GM18858 (cell line): ENCODE measurements at regions not wholly inside any gene's neighbourhood (a gene's known extent, or its start where the extent isn't known, plus 50 kb on each side); places are given as distances from the start of the nearest gene placed in this dataset.

Source experiments
- ATAC-seq: cut with Tn5 transposase; IDR thresholded peaks from one replicate; pipeline ENCODE4 v1.9.1; 2021; ENCODE audit not compliant: unreplicated experiment

GRCh38 chr10:78857193-78857592 lies 211.6 kb upstream of the ZMIZ1 start:
- ATAC-seq: no peak

GRCh38 chr10:78859266-78859665 lies 209.5 kb upstream of the ZMIZ1 start:
- ATAC-seq: no peak

- ATAC-seq: no peak
Observed at GRCh38 chr10:78859769-78860168, 209.0 kb upstream of the ZMIZ1 start.

DNA sequence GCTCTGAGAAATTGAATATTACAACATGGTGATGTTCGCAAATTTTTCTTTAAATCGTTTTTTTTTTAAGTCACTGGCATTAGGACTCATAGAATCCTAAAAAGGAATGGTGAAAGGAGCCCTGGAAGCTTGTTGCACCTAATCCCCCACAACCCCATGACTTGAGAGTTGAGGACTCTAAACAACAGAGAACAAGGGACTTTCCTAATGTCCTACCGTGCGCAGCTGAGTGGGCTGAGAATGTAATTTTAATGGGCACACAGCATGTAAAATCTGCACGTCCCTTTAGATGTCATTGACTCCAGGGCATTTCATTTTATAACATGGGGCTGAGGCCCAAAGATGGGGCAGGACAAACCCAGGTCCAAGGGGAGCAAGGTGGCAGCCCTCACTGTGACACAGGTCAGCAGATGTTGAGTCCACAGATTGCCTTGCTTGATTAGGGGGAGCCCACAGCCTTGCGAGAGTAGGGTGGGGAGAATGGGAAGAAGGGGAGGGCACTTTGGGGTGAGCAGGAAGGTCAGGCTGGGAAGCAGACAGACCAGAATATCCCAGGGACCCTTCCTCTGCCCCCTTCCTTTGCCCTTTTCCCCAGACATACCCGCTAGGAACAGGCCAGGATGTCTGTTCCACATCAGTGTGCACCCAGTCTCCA lies 208.4 kb upstream of the ZMIZ1 start:
- no peak for ATAC-seq

GRCh38 chr10:78861529-78862327 lies 207.0 kb upstream of the ZMIZ1 start:
- ATAC-seq: no peak

DNA sequence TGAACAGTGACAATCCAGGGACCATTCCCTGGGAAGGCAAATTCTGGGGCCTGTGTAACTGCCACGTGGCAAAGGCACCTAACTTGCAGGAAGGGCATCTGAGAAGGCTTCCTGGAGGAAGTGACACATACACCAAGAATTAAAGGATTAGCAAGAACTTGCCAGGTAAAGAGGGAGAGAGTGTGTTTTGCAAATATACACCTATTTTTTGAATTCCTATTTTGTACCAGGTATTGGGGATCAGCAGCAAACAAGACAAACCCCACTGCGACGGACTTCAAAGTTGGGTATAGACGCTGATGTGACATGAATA lies 206.5 kb upstream of the ZMIZ1 start:
- ATAC-seq: no peak

DNA sequence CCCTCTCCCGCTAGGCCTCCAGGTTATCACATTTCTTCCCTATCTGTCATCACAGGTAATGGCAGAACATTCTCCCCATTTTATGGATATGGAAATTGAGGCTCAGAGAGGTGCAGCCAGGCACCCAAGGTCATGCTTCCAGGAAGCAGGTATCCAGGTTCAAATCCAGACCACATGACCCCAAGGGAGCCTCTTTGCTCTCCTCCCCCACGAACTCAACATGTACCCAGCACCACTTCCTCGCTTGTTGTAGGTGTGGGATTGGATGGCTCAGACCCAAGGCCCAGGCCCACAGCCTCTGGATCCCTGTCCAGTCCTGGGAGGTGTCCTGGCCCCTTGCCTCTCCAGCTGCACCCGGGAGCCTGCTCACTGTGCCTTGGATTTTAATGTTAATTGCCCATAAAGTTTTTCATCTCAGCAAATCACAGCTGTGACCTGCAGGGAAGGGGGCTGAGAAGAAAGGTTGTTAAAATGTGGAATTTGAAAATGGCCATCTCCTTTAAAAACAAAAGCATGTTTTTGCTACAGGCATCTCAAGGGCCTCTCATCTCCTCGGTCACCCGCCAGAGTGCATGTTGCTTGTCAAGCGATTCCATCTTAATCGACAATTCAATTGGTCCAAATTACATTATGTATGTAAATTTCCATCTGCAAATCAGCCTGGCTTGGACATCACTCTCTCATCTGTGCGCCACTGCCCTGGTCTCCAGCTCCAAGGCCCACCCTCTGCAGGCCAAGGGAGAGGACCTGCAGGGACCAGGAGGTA lies 205.4 kb upstream of the ZMIZ1 start:
- ATAC-seq: no peak

DNA sequence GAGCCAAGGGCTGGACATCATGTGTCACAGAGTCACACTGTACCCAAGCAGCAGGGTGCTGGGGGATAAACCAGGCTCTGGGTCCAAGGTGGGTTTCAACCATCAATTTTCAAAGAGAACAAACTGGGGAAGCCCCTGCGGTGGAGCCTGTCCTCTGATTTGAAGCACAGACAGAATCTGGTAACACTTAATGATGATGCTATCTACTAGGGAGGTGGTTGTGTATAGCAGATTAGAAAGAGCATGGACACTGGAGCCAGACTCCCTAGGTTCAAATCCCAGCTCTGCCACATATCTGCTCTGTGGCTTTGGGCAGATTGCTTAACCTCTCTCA lies 204.9 kb upstream of the ZMIZ1 start:
- ATAC-seq: no peak

- no peak for ATAC-seq
Observed at GRCh38 chr10:78864761-78865537, 203.8 kb upstream of the ZMIZ1 start.

DNA sequence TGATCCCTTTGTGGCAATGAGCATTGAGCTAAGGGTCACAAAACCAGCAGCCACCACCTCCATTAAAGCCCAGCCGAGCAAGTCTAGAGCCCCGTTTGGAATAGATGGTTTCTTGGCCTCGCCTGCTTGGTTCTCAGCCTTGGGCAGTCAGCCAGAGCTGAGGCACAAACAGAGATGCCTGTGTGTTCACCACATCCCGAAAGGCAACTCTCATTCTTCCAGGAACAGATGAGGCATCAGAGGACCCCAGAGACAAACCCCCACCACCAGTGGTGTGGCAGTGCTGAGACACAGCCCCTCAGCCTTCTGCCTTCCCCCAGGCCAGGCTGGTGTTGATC lies 203.3 kb upstream of the ZMIZ1 start:
- no peak for ATAC-seq

DNA sequence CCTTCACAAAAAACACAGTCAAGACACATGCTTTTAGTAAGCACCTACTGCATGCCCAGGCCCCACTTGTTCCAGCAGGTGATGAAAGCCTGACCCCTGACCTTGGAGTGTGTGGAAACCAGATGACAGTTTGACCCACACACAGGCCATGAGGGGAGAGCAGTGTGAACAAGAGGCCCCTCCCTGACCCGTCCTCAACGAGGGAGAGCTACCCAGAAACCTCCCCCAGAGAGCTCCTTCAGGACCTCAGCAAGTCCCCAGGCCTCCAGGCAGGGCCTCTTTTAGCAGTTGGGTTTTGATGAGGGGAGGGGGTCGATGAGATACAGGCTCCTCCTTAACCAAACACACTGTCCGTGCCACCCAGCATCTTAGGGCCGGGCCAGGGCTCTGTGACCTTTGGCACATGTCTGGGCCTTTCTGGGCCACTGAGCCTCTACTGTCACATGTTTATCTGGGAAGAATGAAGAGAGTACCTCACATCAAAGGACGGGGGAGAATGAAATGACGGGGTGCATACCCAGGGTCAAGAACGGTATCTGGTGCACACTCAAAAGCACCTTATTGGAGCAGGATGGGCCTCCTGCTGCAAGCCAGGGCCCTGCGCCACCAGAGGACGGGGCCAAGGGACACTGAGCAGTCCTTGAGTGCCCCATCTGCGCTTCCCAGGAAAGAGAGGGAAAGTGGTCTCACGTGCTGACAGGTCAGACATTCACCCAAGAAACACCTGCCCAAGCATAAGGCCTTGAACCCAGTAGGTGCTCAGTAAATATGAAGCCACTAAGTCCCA lies 202.6 kb upstream of the ZMIZ1 start:
- no peak for ATAC-seq

DNA sequence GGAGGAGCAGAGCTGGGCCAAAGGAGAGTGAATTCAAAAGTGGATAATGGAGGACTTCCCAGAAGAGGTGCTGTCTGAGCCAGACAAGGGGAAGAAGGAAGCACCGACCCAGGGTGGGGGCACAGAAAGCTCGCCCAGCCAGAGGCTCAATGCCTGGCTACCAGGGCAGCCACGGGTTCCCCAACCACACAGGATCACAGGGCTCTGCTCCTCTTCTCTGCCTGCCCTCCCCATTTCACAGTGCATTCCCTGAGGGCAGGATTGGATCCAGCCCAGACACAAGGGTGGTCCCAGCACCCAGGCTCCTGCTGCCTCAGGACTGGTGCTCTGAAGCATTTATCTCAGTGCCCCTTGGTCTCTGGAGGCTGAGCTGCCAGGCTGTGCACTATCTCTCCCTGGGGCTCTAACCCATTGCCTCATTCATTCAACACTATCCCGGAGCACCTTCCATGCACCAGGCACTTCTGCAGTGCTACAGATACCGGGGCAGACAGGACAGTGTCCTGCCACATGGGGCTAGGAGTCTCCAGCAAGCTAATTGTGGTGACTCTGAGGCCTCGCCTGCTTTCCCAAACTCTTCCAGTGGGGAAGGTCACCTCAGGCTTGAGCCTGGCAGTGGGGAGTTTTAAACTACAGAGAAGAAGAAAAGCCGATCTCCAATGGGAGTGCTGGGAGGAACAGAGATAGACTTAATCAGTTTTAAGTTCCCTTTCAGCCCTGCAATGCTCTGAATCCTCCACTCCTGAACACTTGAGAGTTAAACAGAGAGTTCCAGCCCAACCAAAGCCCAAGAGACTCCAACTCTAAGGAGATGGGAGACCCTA lies 201.8 kb upstream of the ZMIZ1 start:
- ATAC-seq: no peak

DNA sequence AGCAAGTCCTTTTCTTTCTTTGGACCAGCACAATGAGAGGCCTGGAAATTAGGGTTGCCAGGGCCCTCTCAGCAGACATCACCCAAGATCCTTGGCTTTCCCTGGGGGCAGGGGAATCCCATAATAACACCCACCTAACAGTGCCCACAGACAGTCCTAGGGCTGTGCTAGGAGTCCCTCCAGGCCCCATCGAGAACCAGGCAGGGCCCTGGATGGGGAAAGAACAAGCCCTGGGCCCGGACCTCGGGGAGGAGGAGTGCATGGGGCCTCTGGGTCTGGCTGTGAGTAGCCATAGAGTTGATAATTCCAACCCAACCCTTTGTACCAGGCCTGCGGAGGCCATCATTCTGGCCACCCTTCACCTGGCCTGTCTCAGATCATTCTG lies 201.2 kb upstream of the ZMIZ1 start:
- ATAC-seq: no peak

DNA sequence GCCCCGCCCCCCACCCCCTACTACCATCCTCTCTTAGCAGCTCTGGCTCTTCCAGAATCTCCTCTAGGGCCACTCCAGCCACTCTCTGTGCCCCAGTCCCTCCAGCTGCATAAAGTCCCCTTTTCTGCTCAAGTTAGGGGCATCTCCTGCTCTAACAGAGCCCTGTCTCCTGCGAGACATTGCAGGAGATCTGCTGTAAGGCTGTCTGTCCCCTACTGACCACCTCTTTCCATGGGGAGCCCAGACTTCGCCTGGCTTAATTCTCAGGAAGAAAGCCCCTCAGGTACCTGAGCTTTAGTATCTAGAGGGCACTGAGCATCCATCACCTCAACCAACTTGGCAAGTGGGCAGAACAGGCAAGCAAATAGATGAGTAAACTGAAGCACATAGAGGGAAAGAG lies 200.7 kb upstream of the ZMIZ1 start:
- no peak for ATAC-seq

- ATAC-seq: no peak
Observed at GRCh38 chr10:78868456-78868855, 200.3 kb upstream of the ZMIZ1 start.

DNA sequence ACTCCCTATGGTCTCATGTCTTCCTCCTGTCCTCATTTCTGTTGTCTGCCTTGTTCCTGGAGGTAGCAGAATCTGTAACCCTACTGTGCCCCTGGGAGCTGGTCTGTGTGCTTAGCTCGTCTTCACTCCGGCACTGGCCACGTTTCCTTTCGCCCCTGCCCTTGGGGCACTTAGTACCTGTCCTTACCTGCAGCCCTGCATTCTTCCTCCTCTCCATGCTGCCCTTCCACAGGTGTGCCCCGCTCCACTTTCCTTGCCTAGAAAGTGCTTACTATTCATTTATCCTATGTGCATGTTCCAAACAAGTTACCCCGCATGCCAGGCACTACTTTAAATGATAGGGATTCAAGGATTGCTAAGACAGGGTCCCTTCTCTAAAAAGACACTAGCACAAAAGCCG lies 199.9 kb upstream of the ZMIZ1 start:
- ATAC-seq: no peak

- no peak for ATAC-seq
Observed at GRCh38 chr10:78869508-78870454, 199.0 kb upstream of the ZMIZ1 start.

GRCh38 chr10:78870458-78870857 lies 198.3 kb upstream of the ZMIZ1 start:
- no peak for ATAC-seq

- ATAC-seq: no peak
Observed at GRCh38 chr10:78871796-78872195, 197.0 kb upstream of the ZMIZ1 start.
